Stromal cell of bone marrow (primary cell): ENCODE measurements at regions not wholly inside any gene's neighbourhood (a gene's known extent, or its start where the extent isn't known, plus 50 kb on each side); places are given as distances from the start of the nearest gene placed in this dataset.
A peak's percentile ranks its signal among the peaks of the same experiment; 100 is the strongest.
"Not testable (repeated sequence)": the region's sequence is repeated elsewhere in the genome, so short reads cannot be mapped to it uniquely, and the experiment has no call there.

Experiments
- DNase-seq: peaks from one replicate; pipeline ENCODE4 v3.0.0-alpha.2; 2012; ENCODE audit warnings: low read depth

- not testable (repeated sequence) for DNase-seq
These were observed 169.7 kb upstream of the KCTD7 start for GRCh38 chr7:66458991-66459390.

- not testable (repeated sequence) for DNase-seq
These were observed 168.8 kb upstream of the KCTD7 start for GRCh38 chr7:66459783-66460413.

GRCh38 chr7:66460921-66461361, 167.7 kb upstream of the KCTD7 start:
- no peak for DNase-seq

GRCh38 chr7:66461397-66461796, 167.3 kb upstream of the KCTD7 start:
- DNase-seq, result not testable (repeated sequence)

- not testable (repeated sequence) for DNase-seq
These were observed 165.8 kb upstream of the KCTD7 start for GRCh38 chr7:66462831-66463230.

GRCh38 chr7:66464059-66464458, 164.6 kb upstream of the KCTD7 start:
- DNase-seq, result no peak

GRCh38 chr7:66466081-66466600, 162.5 kb upstream of the KCTD7 start:
- DNase-seq, result no peak

GRCh38 chr7:66467887-66468286, 160.8 kb upstream of the KCTD7 start:
- no peak for DNase-seq

- not testable (repeated sequence) for DNase-seq
These were observed 155.6 kb upstream of the KCTD7 start for GRCh38 chr7:66473064-66473463.

- DNase-seq, result no peak
These were observed 154.2 kb upstream of the KCTD7 start for GRCh38 chr7:66474441-66474840.

- not testable (repeated sequence) for DNase-seq
These were observed 152.6 kb upstream of the KCTD7 start for GRCh38 chr7:66476056-66476455.

- DNase-seq, result not testable (repeated sequence)
These were observed 150.8 kb upstream of the KCTD7 start for GRCh38 chr7:66477822-66478397.

GRCh38 chr7:66481229-66481628, 147.5 kb upstream of the KCTD7 start:
- not testable (repeated sequence) for DNase-seq

- DNase-seq, result not testable (repeated sequence)
These were observed 139.6 kb upstream of the KCTD7 start for GRCh38 chr7:66489065-66489464.

GRCh38 chr7:66489741-66490140, 138.9 kb upstream of the KCTD7 start:
- DNase-seq, result not testable (repeated sequence)

GRCh38 chr7:66490979-66491378, 137.7 kb upstream of the KCTD7 start:
- not testable (repeated sequence) for DNase-seq

- not testable (repeated sequence) for DNase-seq
These were observed 136.3 kb upstream of the KCTD7 start for GRCh38 chr7:66492405-66492804.

- DNase-seq, result peak; percentile 95
These were observed 135.2 kb upstream of the KCTD7 start for GRCh38 chr7:66493235-66494205.

GRCh38 chr7:66497346-66497745, 131.3 kb upstream of the KCTD7 start:
- DNase-seq, result no peak

GRCh38 chr7:66500087-66500486, 128.6 kb upstream of the KCTD7 start:
- DNase-seq, result no peak

GRCh38 chr7:66502230-66503035, 126.2 kb upstream of the KCTD7 start:
- no peak for DNase-seq

- DNase-seq, result no peak
These were observed 125.7 kb upstream of the KCTD7 start for GRCh38 chr7:66503036-66503370.
